Activated CD8-positive, alpha-beta memory T cell treated with anti-CD3 and anti-CD28 coated beads for 24 hours (primary cell): ENCODE measurements at regions not wholly inside any gene's neighbourhood (a gene's known extent, or its start where the extent isn't known, plus 50 kb on each side); places are given as distances from the start of the nearest gene placed in this dataset.
"Not testable (repeated sequence)": the region's sequence is repeated elsewhere in the genome, so short reads cannot be mapped to it uniquely, and the experiment has no call there.

ENCODE experiments used
- DNase-seq: peaks from one replicate; pipeline ENCODE4 v3.0.0-alpha.2; 2020

- DNase-seq = no peak
These were observed 177.4 kb downstream of the SQOR start for GRCh38 chr15:45812200-45812599.

- not testable (repeated sequence) for DNase-seq
These were observed 182.7 kb downstream of the SQOR start for GRCh38 chr15:45817578-45817977.

GRCh38 chr15:45821390-45821789 lies 186.6 kb downstream of the SQOR start:
- DNase-seq = no peak

- not testable (repeated sequence) for DNase-seq
These were observed 188.1 kb downstream of the SQOR start for GRCh38 chr15:45822968-45823367.

- DNase-seq = no peak
These were observed 192.4 kb downstream of the SQOR start for GRCh38 chr15:45827275-45827674.

GRCh38 chr15:45827766-45828165 lies 192.9 kb downstream of the SQOR start:
- DNase-seq = no peak

GRCh38 chr15:45829336-45830153 lies 194.7 kb downstream of the SQOR start:
- DNase-seq = no peak

- DNase-seq = no peak
These were observed 197.0 kb downstream of the SQOR start for GRCh38 chr15:45831787-45832186.

GRCh38 chr15:45834622-45835021 lies 199.8 kb downstream of the SQOR start:
- no peak for DNase-seq

- no peak for DNase-seq
These were observed 207.3 kb downstream of the SQOR start for GRCh38 chr15:45842151-45842550.

- no peak for DNase-seq
These were observed 212.8 kb downstream of the SQOR start for GRCh38 chr15:45847645-45848044.

GRCh38 chr15:45849136-45849535 lies 214.3 kb downstream of the SQOR start:
- DNase-seq = no peak

GRCh38 chr15:45854455-45855202 lies 219.8 kb downstream of the SQOR start:
- no peak for DNase-seq

- DNase-seq = no peak
These were observed 220.5 kb downstream of the SQOR start for GRCh38 chr15:45855210-45855906.

GRCh38 chr15:45855907-45856579 lies 221.2 kb downstream of the SQOR start:
- no peak for DNase-seq

GRCh38 chr15:45857291-45857690 lies 222.5 kb downstream of the SQOR start:
- DNase-seq = no peak

GRCh38 chr15:45858491-45858890 lies 223.7 kb downstream of the SQOR start:
- DNase-seq = no peak

GRCh38 chr15:45862034-45862433 lies 227.2 kb downstream of the SQOR start:
- no peak for DNase-seq

GRCh38 chr15:45863881-45864580 lies 229.2 kb downstream of the SQOR start:
- DNase-seq = no peak

- DNase-seq = no peak
These were observed 231.8 kb downstream of the SQOR start for GRCh38 chr15:45866616-45867015.

GRCh38 chr15:45867281-45867680 lies 232.5 kb downstream of the SQOR start:
- no peak for DNase-seq

GRCh38 chr15:45868109-45868691 lies 233.4 kb downstream of the SQOR start:
- DNase-seq = no peak
